K562 (cell line): ENCODE measurements at regions not wholly inside any gene's neighbourhood (a gene's known extent, or its start where the extent isn't known, plus 50 kb on each side); places are given as distances from the start of the nearest gene placed in this dataset.

ENCODE experiments used
- ATAC-seq: fragments of 200-7000 bp; cut with Tn5 transposase; 3 replicates; pipeline ENCODE4 v1.9.1; 2020; ENCODE audit warnings: moderate library complexity
- BruUV-seq: library from RNA; stranded (reverse); fragments of 400-500 nt; replicated peaks from 2 replicates; lab custom pipeline; 2021; lab: Mats Ljungman, UMichigan
- CTCF ChIA-PET: fragments of 300-600 bp; formaldehyde crosslinking; extraction: SDS; loops from one replicate; lab custom pipeline; 2021; ENCODE audit warnings: low intra/inter-chr PET ratio; lab: Yijun Ruan, JAX
- POLR2A ChIA-PET: fragments of 300-600, 350-650 bp; sonication (Branson Sonifier 250); formaldehyde crosslinking; extraction: SDS; loops from one replicate; lab custom pipeline; 2021; ENCODE audit warnings: antibody characterized with exemption, inconsistent platforms; lab: Yijun Ruan, JAX
- DNase-seq, 4 experiments: peaks; one replicate each; pipeline versions ENCODE4 v3.0.0 to v3.0.0-alpha.2; 2011 to 2018; ENCODE audit warnings: low spot score in 3 of 4, mixed read lengths in 3 of 4; ENCODE audit errors: extremely low read depth in 1 of 4
- FAIRE-seq: peaks from 2 replicates; lab custom pipeline; 2011; peaks lifted over from hg19 to GRCh38; lab: Jason Lieb, UNC
- H2AFZ ChIP-seq: 2 replicates; pipeline ENCODE4 v1.6.0; 2011; ENCODE audit warnings: low read depth, low read length, control low read depth, inconsistent platforms
- H3K27ac ChIP-seq: fragments of 200-600 bp; 3 replicates; pipeline ENCODE4 v1.8.0; 2011; ENCODE audit warnings: low read depth, mild to moderate bottlenecking, control low read depth, inconsistent platforms, low read length, moderate library complexity, mixed read lengths; ENCODE audit errors: extremely low read depth
- H3K27me3 ChIP-seq, 2 experiments: fragments of 300-600 bp in 1 of 2; 2 replicates in 1 of 2; 3 replicates in 1 of 2; pipeline versions ENCODE4 v1.6.0 to v1.8.0; 2011; ENCODE audit warnings: inconsistent platforms in 2 of 2, low read length in 2 of 2, mild to moderate bottlenecking in 1 of 2, mixed read lengths in 1 of 2, moderate library complexity in 1 of 2; ENCODE audit not compliant: control insufficient read depth in 2 of 2, insufficient read depth in 2 of 2
- H3K36me3 ChIP-seq: fragments of 300-600 bp; 3 replicates; pipeline ENCODE4 v1.8.0; 2011; ENCODE audit warnings: mild to moderate bottlenecking, low read length, inconsistent platforms; ENCODE audit not compliant: control insufficient read depth, insufficient read depth
- H3K4me1 ChIP-seq, 2 experiments: fragments of 200-600 bp in 1 of 2; replicated peaks in 1 of 2; 2 replicates in 1 of 2; 3 replicates in 1 of 2; pipeline versions ENCODE4 v1.5.1 to v1.8.0; 2011; ENCODE audit warnings: inconsistent platforms in 2 of 2, low read length in 2 of 2, mild to moderate bottlenecking in 1 of 2, mixed read lengths in 1 of 2, moderate library complexity in 1 of 2; ENCODE audit not compliant: control insufficient read depth in 2 of 2, insufficient read depth in 2 of 2
- H3K4me2 ChIP-seq: 2 replicates; pipeline ENCODE4 v1.6.1; 2011; ENCODE audit warnings: low read length, control low read depth, inconsistent platforms, mixed read lengths; ENCODE audit not compliant: insufficient read depth
- H3K4me3 ChIP-seq: fragments of 200-600 bp; sonication (generic), shearing (Covaris generic); 2 replicates; pipeline ENCODE4 v1.5.1; 2016; ENCODE audit warnings: control low read depth, inconsistent platforms
- H3K79me2 ChIP-seq: fragments of 200-600 bp; 3 replicates; pipeline ENCODE4 v1.8.0; 2011; ENCODE audit warnings: low read length, inconsistent platforms; ENCODE audit not compliant: control insufficient read depth, insufficient read depth
- H3K9ac ChIP-seq, 2 experiments: 2 replicates each; pipeline versions ENCODE4 v1.6.0 to v1.6.1; 2011; ENCODE audit warnings: low read depth in 2 of 2, low read length in 2 of 2, control low read depth in 1 of 2, inconsistent platforms in 1 of 2, mild to moderate bottlenecking in 1 of 2, mixed read lengths in 1 of 2; ENCODE audit not compliant: insufficient read depth in 1 of 2
- H3K9me1 ChIP-seq: one replicate; pipeline ENCODE4 v1.6.0; 2011; ENCODE audit warnings: inconsistent platforms, mild to moderate bottlenecking, low read length, moderate library complexity; ENCODE audit not compliant: control insufficient read depth, insufficient read depth
- H3K9me3 ChIP-seq: replicated peaks from 2 replicates; pipeline ENCODE4 v1.5.1; 2011; ENCODE audit warnings: low read depth, low read length, inconsistent platforms; ENCODE audit not compliant: control insufficient read depth, insufficient read depth
- H4K20me1 ChIP-seq: replicated peaks from 2 replicates; pipeline ENCODE4 v1.6.1; 2011; ENCODE audit warnings: low read length, inconsistent platforms, mixed read lengths; ENCODE audit not compliant: control insufficient read depth, insufficient read depth
- ADNP ChIP-seq: fragments of 200-800 bp; sonication (Bioruptor generic); IDR thresholded peaks from 2 replicates; pipeline ENCODE4 v1.6.1; 2016; ENCODE audit warnings: missing genetic modification characterization, missing compliant biosample characterization
- CCAR2 ChIP-seq: fragments of 200-400 bp; formaldehyde crosslinking; IDR thresholded peaks from 2 replicates; pipeline ENCODE4 v1.6.1; 2017; ENCODE audit warnings: mild to moderate bottlenecking, low read depth, low read length
- EHMT2 ChIP-seq: fragments of 450-650 bp; IDR thresholded peaks from 2 replicates; pipeline ENCODE4 v1.6.1; 2018; ENCODE audit warnings: antibody characterized with exemption
- MEIS2 ChIP-seq: fragments of 450-650 bp; IDR thresholded peaks from 2 replicates; pipeline ENCODE4 v1.6.1; 2014; ENCODE audit warnings: mild to moderate bottlenecking; ENCODE audit not compliant: partially characterized antibody
- NR2F6 ChIP-seq: fragments of 450-650 bp; formaldehyde crosslinking; IDR thresholded peaks from 2 replicates; pipeline ENCODE4 v1.4.0; 2020; ENCODE audit warnings: mild to moderate bottlenecking
- NR4A1 ChIP-seq, 2 experiments: fragments of 250-450 bp in 1 of 2; fragments of 450-650 bp in 1 of 2; sonication (Bioruptor Pico) in 1 of 2; IDR thresholded peaks; 2 replicates each; pipeline versions ENCODE4 v1.4.0 to v1.6.1; 2016 to 2020; ENCODE audit warnings: mild to moderate bottlenecking in 2 of 2, missing compliant biosample characterization in 1 of 2, missing genetic modification characterization in 1 of 2, moderate library complexity in 1 of 2
- RBM39 ChIP-seq: fragments of 200-400 bp; formaldehyde crosslinking; optimal IDR thresholded peaks from 2 replicates; pipeline ENCODE3; 2018; ENCODE audit warnings: low read depth, low read length
- SETDB1 ChIP-seq: IDR thresholded peaks from one replicate; pipeline ENCODE4 v1.6.1; 2012; ENCODE audit warnings: low read length, control low read depth, inconsistent platforms
- SRSF1 ChIP-seq: fragments of 200-400 bp; formaldehyde crosslinking; IDR thresholded peaks from 2 replicates; pipeline ENCODE4 v1.6.1; 2017; ENCODE audit warnings: mild to moderate bottlenecking, low read depth, low read length, moderate library complexity
- TBL1XR1 ChIP-seq, 2 experiments: IDR thresholded peaks; 2 replicates each; pipeline ENCODE4 v1.6.1; 2012; ENCODE audit warnings: improper control_type of control experiment in 2 of 2, low read length in 2 of 2, mild to moderate bottlenecking in 1 of 2
- YY1 ChIP-seq, 3 experiments: IDR thresholded peaks; 2 replicates each; pipeline ENCODE4 v1.6.1; 2011; ENCODE audit warnings: low read length in 2 of 3, mild to moderate bottlenecking in 2 of 3, moderate library complexity in 2 of 3, borderline replicate concordance in 1 of 3, control low read depth in 1 of 3, low read depth in 1 of 3; ENCODE audit not compliant: insufficient read depth in 3 of 3, insufficient replicate concordance in 2 of 3, control insufficient read depth in 1 of 3, insufficient read length in 1 of 3; ENCODE audit errors: extremely low read depth in 1 of 3
- ZNF23 ChIP-seq: fragments of 250-450 bp; sonication (Bioruptor Pico); IDR thresholded peaks from 2 replicates; pipeline ENCODE4 v1.4.0; 2020; ENCODE audit warnings: mild to moderate bottlenecking
- ZNF551 ChIP-seq: fragments of 250-450 bp; sonication (Bioruptor Pico); IDR thresholded peaks from 2 replicates; pipeline ENCODE4 v1.5.0; 2021; ENCODE audit warnings: mild to moderate bottlenecking, moderate library complexity
- WGBS: fragments of 100-300 bp; shearing (Covaris generic); methylation state at CpG from one replicate; pipeline ENCODE4 v1.1.6; 2016; ENCODE audit warnings: low coverage, mixed read lengths; ENCODE audit not compliant: insufficient coverage; ENCODE audit errors: missing lambda C conversion rate; 5-methylcytosine and 5-hydroxymethylcytosine counted together
- in situ Hi-C: fragments of 300-500 bp; cut with MboI; formaldehyde crosslinking; loops from 4 replicates; pipeline ENCODE4 v1.15.0; 2018; ENCODE audit warnings: inconsistent platforms, mixed read lengths
- intact Hi-C: fragments of 100-400 bp; cut with micrococcal nuclease; formaldehyde crosslinking; loops from 2 replicates; pipeline ENCODE4 v1.14.2; 2022
- TF ChIP-seq, protein P1 (sequence below): fragments of 450-650 bp; conservative IDR thresholded peaks from 2 replicates; pipeline ENCODE4 v1.6.1; 2016; ENCODE audit warnings: missing genetic modification characterization, low read depth, mild to moderate bottlenecking, control low read depth, missing compliant biosample characterization
- TF ChIP-seq, protein P2 (sequence below): fragments of 250-450 bp; sonication (Bioruptor Pico); IDR thresholded peaks from 2 replicates; pipeline ENCODE4 v1.5.0; 2021
- TF ChIP-seq, protein P3 (sequence below), 2 experiments: fragments of 450-650 bp; IDR thresholded peaks; 2 replicates each; pipeline ENCODE4 v1.6.1; 2018; ENCODE audit warnings: mild to moderate bottlenecking in 2 of 2, low read depth in 1 of 2; ENCODE audit not compliant: partially characterized antibody in 2 of 2

DNA sequence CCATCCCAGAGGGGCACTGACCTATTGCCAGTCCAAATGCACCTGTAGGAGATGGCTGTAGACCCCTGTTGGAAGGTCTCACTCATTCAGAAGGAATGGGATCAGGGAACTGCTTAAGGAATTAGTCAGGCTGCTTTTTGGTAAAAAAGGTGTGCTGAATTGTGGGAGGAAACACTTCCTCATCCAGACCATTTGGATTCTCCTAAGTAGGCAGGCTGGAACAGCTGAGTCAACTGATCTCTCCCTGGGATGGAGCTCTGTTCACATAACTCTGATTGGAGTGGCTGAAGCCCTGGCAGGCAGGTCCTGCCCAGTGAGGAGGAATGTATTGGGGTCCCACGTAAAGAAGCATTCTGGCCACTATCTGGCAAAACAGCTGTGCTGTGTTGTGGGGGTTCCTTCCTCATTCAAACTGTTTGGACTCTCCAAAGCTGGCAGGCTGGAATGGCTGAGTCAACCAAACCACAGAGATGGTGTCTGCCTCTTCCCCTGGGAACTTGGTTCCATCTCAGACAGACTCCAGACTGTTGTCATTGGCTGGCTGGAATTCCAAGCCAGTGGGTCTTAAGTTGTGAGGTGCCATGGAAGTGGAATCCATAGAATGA, 70.7 kb upstream of the PDC start:
- Histone ChIP-seq H3K79me2 (no peaks in the 10 kb centered on the region), H3K4me3 (no peak overlapping the region), H3K9ac (no peak overlapping the region), H3K9me1 (no peaks in the 10 kb centered on the region), H3K36me3 (no peaks in the 10 kb centered on the region), H3K4me1 (no peaks in the 10 kb centered on the region), H3K9me3 (0 out of 2 replicates have a peak, but pooled peaks cover 3% of the 10 kb centered on the region), H2AFZ (no peak overlapping the region), H3K27ac (no peak overlapping the region), H3K27me3 (no peaks in the 10 kb centered on the region), H3K4me2 (no peak overlapping the region), H4K20me1 (no peaks in the 10 kb centered on the region)
- 0% methylated on average over 1 of the region's 1 CpG for WGBS
- CTCF ChIA-PET, result interaction anchor here (0.6 kb wide), 1 partner anchor 40 kb away, joined by 5 read pairs; no protein-coding TSS in a partner anchor
- in situ Hi-C loops, result no loop called here
- FAIRE-seq (no peak), ATAC-seq (no peak), DNase-seq (no peak)
- intact Hi-C loops, result no loop called here
- BruUV-seq, result no TSS peak
- POLR2A ChIA-PET, result no interaction called here
- TF ChIP-seq EHMT2 (no peak), YY1 (IDR thresholded peaks at IDR 0.05; ENCODE audit: borderline replicate concordance in 1 of 3, control insufficient read depth in 1 of 3, extremely low read depth in 1 of 3, insufficient read depth in 3 of 3, insufficient read length in 1 of 3, insufficient replicate concordance in 2 of 3, low read depth in 1 of 3, low read length in 2 of 3) (no peak), NR4A1 (CRISPR knock-in tag; IDR thresholded peaks at IDR 0.05) (no peak), NR4A1 (tag; IDR thresholded peaks at IDR 0.05) (no peak), CCAR2 (no peak), SRSF1 (no peak), SETDB1 (no peak), ADNP (no peak), ZNF23 (CRISPR knock-in tag) (no peak), MEIS2 (no peak), RBM39 (no peak), ZNF551 (CRISPR knock-in tag) (no peak), NR2F6 (no peak), TBL1XR1 (IDR thresholded peaks at IDR 0.05; ENCODE audit: low read length in 2 of 2) (no peak)
- TF ChIP-seq, protein P1, sequence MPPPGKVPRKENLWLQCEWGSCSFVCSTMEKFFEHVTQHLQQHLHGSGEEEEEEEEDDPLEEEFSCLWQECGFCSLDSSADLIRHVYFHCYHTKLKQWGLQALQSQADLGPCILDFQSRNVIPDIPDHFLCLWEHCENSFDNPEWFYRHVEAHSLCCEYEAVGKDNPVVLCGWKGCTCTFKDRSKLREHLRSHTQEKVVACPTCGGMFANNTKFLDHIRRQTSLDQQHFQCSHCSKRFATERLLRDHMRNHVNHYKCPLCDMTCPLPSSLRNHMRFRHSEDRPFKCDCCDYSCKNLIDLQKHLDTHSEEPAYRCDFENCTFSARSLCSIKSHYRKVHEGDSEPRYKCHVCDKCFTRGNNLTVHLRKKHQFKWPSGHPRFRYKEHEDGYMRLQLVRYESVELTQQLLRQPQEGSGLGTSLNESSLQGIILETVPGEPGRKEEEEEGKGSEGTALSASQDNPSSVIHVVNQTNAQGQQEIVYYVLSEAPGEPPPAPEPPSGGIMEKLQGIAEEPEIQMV (tag), result no peak
- TF ChIP-seq, protein P2, sequence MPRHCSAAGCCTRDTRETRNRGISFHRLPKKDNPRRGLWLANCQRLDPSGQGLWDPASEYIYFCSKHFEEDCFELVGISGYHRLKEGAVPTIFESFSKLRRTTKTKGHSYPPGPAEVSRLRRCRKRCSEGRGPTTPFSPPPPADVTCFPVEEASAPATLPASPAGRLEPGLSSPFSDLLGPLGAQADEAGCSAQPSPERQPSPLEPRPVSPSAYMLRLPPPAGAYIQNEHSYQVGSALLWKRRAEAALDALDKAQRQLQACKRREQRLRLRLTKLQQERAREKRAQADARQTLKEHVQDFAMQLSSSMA (CRISPR knock-in tag), result no peak
- TF ChIP-seq, protein P3, sequence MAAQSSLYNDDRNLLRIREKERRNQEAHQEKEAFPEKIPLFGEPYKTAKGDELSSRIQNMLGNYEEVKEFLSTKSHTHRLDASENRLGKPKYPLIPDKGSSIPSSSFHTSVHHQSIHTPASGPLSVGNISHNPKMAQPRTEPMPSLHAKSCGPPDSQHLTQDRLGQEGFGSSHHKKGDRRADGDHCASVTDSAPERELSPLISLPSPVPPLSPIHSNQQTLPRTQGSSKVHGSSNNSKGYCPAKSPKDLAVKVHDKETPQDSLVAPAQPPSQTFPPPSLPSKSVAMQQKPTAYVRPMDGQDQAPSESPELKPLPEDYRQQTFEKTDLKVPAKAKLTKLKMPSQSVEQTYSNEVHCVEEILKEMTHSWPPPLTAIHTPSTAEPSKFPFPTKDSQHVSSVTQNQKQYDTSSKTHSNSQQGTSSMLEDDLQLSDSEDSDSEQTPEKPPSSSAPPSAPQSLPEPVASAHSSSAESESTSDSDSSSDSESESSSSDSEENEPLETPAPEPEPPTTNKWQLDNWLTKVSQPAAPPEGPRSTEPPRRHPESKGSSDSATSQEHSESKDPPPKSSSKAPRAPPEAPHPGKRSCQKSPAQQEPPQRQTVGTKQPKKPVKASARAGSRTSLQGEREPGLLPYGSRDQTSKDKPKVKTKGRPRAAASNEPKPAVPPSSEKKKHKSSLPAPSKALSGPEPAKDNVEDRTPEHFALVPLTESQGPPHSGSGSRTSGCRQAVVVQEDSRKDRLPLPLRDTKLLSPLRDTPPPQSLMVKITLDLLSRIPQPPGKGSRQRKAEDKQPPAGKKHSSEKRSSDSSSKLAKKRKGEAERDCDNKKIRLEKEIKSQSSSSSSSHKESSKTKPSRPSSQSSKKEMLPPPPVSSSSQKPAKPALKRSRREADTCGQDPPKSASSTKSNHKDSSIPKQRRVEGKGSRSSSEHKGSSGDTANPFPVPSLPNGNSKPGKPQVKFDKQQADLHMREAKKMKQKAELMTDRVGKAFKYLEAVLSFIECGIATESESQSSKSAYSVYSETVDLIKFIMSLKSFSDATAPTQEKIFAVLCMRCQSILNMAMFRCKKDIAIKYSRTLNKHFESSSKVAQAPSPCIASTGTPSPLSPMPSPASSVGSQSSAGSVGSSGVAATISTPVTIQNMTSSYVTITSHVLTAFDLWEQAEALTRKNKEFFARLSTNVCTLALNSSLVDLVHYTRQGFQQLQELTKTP (IDR thresholded peaks at IDR 0.05; ENCODE audit: low read depth in 1 of 2, partially characterized antibody in 2 of 2), result no peak
